SHP77 (cell line): ENCODE measurements at regions not wholly inside any gene's neighbourhood (a gene's known extent, or its start where the extent isn't known, plus 50 kb on each side); places are given as distances from the start of the nearest gene placed in this dataset.
"Not testable (repeated sequence)": the region's sequence is repeated elsewhere in the genome, so short reads cannot be mapped to it uniquely, and the experiment has no call there.

ENCODE experiments used
- DNase-seq, 2 experiments: peaks; one replicate each; lab custom pipeline; 2025; lab: John Stamatoyannopoulos, UW

DNA sequence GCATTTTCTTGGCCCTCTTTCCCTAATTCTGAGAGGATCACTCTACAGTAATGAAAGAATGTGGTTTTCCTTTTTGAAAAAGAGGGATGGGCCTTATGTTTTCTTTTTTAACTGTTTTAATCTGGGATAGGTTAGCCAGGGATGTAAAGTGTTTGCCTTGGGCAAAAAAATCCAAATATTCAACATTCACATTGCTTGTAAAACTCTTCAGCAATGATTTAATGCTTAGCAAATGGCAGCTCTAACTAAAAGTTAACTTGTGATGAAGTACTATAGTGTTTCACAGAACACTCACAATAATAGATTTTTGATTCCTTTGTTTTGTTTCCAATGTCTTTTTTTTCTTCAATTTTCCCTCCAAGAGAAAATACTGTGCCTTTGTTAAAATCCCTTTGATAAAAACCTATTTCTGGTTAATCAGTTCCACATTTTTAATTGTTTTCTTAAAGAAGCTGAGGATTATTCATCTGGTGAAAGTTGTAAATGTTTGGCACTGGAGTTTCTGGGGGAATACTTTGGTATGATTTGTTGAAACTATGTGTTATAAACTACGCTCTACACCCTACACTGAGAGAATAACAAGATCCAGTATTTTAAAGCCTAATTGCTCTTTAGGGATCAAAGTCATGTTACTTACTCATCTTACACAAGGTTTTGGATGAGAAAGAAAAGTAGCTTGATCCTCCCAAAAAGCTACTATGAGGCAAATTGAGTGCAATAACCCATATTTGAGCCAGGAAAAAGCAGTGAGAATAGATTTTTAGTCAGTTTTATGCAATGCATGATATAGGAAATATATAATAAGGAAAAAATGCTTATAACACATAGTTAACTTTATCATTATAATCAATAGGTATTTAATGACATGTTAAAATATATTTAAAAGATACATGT lies 335.8 kb downstream of the EPHA7 start:
- DNase-seq, result no peak

DNA sequence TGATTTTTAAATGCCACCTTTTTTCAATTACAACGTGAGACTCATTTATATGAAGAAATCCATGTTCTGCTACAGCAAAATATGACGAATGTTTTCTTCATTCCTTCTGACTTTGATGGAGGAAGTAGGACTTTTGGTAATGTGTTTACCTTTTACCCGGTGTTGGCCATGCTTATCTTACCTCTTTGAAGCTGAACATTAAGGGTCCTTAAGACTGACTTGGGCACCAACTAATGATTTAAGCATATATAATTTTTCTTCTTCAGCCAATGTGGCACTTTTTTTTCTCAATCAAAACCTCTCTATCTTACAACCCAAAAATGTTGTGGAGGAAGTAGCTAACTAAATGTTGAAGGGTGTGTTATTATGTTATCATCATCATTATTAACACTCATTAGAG lies 337.5 kb downstream of the EPHA7 start:
- no peak for DNase-seq

DNA sequence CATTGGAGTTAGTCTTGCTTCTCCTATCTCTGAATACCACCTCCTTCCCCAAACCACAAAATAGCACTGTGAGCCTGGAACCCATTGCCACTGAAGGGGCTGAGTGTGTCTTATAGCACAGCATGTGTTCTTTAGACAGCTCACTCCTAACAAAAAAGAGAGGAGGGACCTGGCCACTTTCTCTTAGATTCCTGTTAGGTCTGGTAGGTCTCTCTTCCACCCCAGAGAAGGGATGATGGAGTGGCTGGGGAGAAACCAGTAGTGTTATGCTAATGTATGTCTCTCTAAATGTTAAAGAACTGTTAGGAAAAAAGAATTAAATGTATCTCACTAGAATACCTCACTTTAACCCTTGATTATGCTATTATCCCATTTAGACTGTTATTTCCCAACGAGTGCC lies 340.3 kb downstream of the EPHA7 start:
- no peak for DNase-seq

DNA sequence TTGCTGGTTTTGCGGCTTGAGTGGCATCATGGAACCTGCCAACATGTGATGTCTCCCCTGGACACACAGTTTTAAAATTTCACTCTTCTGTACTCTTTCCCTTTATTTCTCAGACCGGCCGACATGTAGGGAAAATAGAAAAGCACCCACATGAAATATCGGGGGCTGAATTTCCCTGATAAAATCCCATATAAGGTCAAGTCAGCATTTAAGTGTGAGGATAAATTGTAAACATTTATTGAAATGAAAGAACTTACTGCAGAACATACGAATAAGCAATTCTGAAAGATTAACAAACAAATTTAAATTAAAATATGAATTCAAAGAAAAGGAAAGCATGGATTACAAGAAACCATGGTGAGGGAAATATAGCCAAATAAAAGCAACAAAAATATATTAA lies 345.5 kb downstream of the EPHA7 start:
- no peak for DNase-seq

DNA sequence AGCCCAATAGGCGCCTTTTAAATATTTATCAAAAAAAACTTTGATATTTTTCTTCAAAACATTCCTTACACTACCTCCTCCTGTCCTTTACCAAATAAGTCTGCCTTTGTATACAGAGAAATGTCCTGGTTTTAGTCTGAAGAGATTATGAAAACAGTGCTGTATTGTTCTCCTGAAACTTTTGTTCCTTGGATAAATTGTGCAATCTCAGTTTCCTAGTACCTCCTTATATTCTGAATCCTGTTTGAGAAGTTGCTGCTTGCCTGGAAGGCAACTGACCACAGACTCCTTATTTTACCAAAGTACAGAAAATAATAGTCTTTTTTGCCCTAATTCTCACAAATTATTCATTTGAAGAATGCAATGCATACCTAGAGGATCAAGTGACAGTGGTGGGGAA lies 349.5 kb downstream of the EPHA7 start:
- DNase-seq, result no peak

DNA sequence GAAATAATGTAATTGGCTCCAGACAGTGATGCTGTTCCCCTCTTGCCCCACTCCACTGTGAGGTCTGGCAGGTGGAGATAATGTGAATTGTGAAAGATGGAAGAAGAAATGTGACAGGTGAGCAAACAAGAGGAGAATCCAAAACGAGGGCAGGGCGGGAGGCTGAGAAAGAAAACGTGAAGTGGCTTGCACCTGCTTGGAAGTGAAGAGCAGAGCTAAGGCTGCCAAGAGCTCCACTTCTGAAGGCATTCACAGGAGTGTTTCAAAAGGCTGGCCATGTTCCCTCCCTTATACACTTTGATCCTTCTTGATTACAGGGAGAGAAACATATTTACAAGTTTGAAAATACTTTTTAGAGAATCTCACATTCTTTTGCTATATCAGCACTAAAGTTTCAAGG lies 359.4 kb downstream of the EPHA7 start:
- DNase-seq, result peak; percentile 70 to 86

DNA sequence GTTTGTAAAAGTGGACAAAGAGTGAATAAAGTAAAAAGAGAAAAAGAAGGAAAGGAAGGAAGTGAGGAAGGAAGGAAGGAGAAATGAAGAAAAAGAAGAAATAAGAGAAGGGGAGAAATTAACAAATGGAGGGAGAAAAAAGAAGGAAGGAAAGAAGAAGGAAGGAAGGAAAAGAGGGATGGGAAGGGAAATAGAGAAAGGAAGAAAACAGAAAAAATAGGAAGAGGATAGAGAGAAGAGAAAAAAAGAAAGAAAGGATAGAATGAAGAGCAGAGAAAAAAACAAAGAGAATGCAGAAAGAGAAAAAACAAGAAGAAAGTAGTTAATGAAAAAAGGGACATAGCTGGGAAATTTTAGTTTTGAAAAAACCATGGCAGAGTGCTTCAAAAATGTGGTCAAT lies 361.8 kb downstream of the EPHA7 start:
- no peak for DNase-seq

DNA sequence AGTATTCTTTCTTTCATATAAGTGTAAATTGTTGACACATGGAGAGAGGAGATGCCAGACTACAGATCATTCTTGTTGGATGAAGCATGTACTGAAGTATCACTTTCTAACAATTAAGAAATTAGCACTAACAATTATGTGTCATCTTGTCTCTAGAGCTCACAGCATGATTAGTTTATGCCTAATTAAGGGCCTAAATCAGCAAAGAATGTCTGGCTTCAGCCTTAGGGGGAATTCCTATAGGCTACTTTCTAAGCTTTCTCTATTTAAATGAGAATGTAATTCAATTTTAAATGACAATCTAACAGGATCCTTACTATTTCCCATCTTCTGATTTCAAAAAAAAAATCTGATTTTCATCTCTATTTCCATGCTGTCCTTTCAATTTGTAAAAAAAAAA lies 371.0 kb downstream of the EPHA7 start:
- DNase-seq, result no peak

DNA sequence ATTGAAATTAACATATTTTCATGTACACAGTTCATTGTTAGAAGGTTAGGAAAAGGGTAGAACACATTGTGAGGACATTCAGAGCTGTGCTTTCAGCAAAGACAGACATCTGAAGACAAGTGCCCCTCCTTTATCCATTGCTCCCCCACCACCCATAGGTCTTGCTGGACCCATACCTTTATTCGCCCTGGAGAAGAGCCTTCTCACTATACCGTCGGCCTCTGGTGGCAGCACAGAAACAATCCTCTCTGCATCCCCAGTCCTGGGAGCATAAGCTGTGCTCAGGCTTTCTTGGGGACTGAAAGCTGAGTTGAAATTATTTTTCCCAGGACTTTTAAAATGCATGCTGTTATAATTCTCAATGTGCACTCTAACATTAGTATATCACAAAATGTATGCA lies 372.3 kb downstream of the EPHA7 start:
- no peak for DNase-seq

DNA sequence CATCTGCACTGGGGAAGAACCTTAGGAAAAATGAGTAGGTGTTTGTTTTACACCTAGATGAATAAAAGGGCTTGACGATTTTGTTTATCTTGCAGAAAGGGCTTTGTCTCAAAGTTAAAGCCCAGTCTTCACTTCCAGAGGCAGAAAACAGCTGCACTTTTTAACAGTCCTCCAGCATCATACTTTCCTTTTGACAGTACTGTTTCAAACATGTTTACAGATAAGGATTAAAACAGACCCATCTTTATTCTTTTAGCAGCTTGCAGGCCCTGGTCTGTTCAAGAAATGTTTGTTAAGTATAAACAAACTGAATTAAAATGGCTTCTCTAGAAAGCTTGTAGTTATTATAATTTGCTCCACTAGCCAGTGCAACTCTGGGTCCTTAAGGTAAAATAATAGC lies 374.2 kb downstream of the EPHA7 start:
- no peak for DNase-seq

DNA sequence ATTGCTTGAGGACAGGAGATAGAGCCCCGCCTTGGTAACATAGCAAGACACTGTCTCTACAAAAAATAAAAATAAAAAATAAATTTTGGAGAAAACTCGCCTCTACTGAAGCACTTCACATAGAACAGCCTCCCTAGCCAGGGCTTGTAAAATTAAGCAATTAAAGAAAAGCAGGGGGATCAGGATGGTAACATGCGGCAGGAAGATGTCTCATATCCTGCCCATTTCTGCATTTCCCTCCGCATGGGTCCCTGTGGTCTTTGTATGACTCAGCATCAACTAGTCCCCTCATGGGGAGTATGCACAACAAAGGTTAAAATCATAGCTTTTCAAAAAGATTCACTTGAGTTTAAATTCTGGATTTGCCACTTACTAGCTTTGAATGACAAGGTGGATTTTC lies 379.0 kb downstream of the EPHA7 start:
- no peak for DNase-seq

DNA sequence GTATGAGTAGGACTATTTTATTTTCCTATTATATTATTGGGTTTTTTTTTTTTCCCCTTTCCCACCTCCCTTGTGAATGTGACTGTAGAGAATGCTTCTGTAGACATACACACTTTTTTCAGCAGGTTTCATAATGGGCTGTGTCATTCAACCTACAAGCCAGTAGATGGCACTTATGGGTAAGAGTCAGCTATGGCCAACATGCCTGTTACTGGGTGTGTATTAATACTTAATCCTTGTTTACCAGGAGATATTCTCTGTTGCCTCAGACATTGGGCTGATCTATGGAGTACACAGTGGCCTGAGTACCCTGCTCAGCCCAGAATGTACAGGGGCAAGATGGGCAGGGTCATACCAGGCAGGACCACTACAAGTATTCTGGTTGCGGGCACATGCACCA lies 382.5 kb downstream of the EPHA7 start:
- peak; percentile 6 to 11 for DNase-seq

DNA sequence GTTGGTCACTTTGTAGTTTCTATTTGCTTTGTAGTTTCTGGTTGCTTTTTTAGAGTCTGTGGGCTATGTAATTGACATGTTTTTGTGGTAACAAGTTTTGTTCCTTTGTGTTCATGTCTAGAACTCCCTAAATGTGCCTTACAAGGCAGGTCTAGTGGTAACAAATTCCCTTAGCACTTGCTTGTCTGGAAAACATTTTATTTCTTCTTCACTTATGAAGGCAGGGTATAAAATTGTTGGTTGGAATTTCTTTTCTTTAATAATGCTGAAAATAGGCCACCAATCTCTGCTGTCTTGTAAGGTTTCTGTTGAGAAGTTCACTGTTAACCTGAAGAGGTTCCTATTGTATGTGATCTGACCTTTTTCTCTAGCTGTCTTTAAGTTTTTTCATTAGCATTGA lies 383.6 kb downstream of the EPHA7 start:
- DNase-seq, result no peak

DNA sequence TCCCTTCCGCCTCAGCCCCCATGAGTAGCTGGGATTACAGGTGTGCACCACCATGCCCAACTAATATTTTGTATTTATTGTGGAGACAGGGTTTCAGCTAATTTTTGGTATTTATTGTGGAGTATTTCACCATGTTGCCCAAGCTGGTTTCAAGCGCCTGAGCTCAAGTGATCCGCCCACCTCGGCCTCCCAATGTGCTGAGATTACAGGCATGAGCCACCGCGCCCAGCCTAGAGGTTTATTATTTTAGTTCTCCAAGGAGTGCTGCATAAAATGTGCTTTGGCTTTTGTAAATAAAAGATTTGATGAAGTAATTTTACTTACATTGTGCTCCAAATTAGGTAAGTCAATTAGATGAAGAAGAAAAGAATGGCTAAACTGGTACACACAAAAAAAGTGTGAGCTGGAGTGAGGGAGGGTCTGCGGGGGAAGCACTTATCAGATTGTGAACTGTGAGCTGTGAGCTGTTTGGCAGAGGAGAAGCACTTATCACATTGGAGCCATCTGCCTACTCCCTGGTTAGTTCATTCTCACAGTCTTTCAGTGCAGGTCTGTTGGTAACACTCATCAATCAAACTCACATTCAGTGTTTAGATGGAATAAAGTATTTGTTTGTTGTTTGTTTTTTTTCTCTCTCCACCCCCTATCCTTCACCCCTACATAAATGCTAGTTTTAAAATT lies 398.0 kb downstream of the EPHA7 start:
- DNase-seq, result peak in 1 of 2 experiments; percentile 5

DNA sequence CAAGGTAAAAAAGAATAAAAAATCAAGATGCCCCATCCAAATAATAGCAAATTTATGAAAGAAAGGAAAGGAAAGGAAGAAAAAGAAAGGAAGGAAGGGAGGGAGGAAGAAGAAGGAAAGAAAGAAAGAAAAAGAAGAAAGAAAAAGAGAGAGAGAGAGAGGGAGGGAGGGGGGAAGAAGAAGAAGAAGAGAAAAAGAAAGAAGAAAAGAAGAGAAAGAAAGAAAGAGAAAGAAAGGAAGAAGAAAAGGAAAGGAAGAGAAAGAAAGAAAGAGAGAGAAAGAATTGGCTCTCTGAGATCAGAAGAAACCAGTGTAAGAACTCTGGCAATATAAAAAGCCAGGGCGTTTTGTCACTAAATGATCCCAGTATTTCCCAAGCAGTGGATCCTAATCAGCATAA lies 401.7 kb downstream of the EPHA7 start:
- DNase-seq, result no peak

DNA sequence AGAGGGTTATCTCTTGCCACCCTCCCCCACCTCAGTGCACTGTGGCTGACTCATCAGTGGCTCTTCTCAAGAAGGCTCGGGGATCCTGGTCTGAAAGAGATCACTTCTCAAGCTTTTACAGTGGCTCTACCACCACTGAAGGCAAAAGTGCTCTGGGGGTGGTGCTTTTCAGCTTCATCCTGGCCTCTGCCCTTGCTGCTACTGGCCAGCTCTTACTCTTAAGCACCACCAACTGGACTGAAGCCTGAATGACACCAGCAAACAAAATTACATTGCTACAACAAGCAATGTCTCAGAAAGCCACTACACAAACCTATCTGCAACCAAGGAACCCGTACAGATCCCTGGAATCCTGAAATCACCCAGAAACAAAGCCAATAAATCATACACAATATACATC lies 402.1 kb downstream of the EPHA7 start:
- no peak for DNase-seq

DNA sequence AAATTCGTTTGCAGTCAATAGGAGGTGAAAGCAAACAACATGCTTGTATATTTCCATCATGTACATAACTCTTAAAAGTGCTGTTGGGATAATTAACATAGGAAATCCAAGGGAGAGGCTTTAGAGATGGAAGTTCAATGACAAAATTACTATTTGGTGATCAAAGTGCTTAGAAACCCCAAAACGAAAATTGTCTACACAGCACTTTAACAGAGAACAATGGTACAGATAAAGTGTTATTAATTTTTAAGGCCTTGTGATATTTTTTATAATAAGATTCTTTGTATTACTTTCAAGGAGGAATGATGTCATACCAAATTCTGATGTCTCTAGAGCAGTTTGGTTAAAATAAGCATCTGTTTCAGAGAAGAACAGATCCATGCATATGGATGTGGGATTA lies 406.3 kb downstream of the EPHA7 start:
- DNase-seq, result no peak

DNA sequence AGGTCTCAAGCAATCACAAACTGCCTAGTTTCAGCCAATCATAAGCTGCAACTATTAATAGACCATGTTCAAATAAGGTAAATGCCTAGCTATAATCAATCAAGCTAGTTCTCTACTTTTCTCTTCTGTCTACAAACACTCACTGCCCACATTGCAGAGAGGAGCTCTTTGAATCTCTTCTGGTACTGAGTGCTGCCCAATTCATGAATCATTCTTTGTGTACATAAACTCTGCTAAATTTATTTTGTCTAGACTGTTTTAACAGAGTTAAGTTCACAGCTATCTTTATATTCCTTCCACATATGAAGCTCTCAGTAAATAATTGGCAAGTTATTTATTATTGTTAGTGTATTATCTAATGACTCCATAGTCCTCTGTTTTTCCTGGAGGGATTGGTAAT lies 411.0 kb downstream of the EPHA7 start:
- DNase-seq, result no peak

DNA sequence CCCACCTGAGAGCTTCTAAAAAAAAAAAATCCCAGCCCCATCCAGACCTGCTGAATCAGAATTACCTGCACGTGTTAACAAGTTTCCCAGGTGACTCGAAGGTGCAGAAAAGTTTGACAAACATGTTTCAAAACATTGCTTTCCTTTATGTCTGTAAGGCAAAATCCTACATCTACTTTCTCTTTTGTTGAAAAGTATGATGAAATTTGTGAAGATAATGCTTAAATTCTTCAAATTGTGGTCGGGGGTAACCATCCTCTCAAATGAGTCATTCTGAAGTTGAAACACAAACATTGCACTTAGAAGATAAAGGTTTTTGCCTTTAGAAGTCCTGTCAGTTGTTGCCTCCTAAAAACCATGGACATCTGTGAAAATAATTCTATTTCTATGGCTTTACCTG lies 429.7 kb downstream of the EPHA7 start:
- no peak for DNase-seq

DNA sequence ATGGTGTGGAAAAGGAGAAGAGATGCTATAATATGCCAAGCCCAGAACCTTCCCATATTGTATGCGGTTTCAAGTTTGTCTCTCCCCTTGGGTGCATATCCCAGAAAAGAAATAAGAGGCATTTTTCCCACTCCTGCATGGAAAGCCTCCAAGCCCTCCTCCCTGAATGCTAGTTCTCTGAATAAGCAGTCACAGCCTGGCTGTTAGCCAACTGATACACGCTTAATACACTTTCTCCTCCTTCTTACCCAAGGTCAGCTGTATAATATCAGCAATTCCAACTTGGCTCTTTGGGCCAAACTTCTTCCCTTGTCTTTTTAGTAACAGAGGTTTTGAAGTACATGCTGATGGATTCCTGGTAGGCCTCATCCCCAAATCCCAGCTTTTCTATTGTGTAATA lies 440.1 kb downstream of the EPHA7 start:
- no peak for DNase-seq

DNA sequence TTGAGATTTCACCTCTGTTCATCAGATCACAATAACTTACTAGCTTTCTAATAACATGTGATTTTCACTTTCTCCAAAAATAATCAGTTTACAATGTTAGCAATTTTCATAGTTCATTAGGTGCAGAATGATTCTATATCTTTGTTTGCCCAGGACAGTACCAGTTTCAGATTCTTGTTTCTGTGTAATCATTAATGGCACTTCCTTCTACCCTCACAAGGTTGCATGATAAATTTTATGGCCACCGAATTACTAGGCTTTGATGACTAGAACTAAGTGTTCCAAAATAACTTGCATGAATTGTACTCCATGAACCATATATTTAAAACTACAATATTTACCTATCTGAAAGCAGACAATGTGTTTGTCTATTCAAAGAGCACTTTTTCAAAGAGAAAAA lies 442.3 kb downstream of the EPHA7 start:
- DNase-seq, result no peak

DNA sequence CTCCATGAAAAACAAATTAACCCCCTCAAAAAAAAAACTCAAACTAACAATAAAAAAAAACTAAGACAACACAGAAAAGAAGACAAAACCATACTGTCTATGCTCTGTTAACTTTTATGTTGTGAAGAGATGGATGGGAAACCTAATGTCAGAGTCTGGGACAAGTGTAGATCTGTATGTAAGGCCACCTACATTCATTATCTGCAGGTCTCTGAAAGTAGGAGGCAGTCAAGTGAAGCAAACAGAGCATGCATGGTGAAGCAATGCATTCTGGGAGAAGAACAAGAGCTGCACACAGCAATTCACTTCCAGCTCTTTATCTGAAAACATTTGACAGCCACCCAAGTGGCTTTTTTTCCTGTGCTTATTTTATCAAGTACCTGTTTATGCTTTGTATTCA lies 452.0 kb downstream of the EPHA7 start:
- DNase-seq, result no peak

DNA sequence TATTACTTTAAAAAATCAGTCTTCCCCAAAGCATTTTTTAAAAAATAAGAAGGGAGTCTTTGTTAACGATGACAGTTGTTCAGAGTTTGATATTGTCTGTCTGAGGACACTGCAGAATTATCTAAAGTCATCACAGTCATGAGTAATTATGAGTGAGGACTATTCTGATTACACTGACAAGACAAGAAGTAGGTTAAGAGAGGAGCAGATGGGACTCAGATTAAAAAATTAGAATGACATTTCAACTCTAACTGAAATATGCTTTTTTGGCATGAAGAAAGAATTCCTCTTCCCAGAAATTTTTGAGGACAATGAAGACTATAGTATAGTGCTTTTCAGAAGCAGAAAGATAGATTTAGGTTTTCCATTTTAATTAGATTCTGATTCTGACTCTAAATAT lies 456.5 kb downstream of the EPHA7 start:
- DNase-seq, result no peak

DNA sequence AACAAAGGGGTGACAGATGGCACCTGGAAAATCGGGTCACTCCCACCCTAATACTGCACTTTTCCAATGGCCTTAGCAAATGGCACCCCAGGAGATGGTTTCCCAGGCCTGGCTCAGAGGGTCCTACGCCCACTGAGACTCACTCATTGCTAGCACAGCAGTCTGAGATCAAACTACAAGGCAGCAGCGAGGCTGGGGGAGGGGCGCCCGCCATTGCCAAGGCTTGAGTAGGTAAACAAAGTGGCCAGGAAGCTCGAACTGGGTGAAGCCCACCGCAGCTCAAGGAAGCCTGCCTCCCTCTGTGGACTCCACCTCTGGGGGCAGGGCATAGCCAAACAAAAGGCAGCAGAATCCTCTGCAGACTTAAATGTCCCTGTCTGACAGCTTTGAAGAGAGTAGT lies 467.2 kb downstream of the EPHA7 start:
- not testable (repeated sequence) for DNase-seq
